PFSK-1 (cell line): ENCODE measurements at regions not wholly inside any gene's neighbourhood (a gene's known extent, or its start where the extent isn't known, plus 50 kb on each side); places are given as distances from the start of the nearest gene placed in this dataset.

Experiments used
- FOXP2 ChIP-seq: optimal IDR thresholded peaks from 2 replicates; pipeline ENCODE3; 2011; ENCODE audit warnings: borderline replicate concordance, control low read depth, inconsistent platforms; ENCODE audit not compliant: insufficient read depth; ENCODE audit errors: extremely low read length, extremely low read depth
- POLR2AphosphoS5 ChIP-seq: IDR thresholded peaks from 2 replicates; pipeline ENCODE4 v1.6.1; 2012; ENCODE audit warnings: low read depth, mild to moderate bottlenecking, control low read depth, low read length, moderate library complexity
- SIN3A ChIP-seq: IDR thresholded peaks from 2 replicates; pipeline ENCODE4 v1.6.1; 2012; ENCODE audit warnings: mild to moderate bottlenecking, low read length, moderate library complexity, borderline replicate concordance; ENCODE audit not compliant: insufficient read depth
- TAF1 ChIP-seq: IDR thresholded peaks from 2 replicates; pipeline ENCODE4 v1.6.1; 2012; ENCODE audit warnings: low read length, control low read depth, borderline replicate concordance; ENCODE audit not compliant: insufficient read depth
- TF ChIP-seq, protein P1 (sequence below), 2 experiments: IDR thresholded peaks; 2 replicates each; pipeline versions ENCODE4 v1.6.1 to v1.8.0; 2011 to 2012; ENCODE audit warnings: low read depth in 2 of 2, low read length in 2 of 2, control low read depth in 1 of 2, inconsistent platforms in 1 of 2, mild to moderate bottlenecking in 1 of 2, moderate library complexity in 1 of 2; ENCODE audit not compliant: insufficient read depth in 1 of 2

- TF ChIP-seq POLR2AphosphoS5 (no peak), TAF1 (no peak), SIN3A (no peak), FOXP2 (no peak)
- TF ChIP-seq, protein P1, sequence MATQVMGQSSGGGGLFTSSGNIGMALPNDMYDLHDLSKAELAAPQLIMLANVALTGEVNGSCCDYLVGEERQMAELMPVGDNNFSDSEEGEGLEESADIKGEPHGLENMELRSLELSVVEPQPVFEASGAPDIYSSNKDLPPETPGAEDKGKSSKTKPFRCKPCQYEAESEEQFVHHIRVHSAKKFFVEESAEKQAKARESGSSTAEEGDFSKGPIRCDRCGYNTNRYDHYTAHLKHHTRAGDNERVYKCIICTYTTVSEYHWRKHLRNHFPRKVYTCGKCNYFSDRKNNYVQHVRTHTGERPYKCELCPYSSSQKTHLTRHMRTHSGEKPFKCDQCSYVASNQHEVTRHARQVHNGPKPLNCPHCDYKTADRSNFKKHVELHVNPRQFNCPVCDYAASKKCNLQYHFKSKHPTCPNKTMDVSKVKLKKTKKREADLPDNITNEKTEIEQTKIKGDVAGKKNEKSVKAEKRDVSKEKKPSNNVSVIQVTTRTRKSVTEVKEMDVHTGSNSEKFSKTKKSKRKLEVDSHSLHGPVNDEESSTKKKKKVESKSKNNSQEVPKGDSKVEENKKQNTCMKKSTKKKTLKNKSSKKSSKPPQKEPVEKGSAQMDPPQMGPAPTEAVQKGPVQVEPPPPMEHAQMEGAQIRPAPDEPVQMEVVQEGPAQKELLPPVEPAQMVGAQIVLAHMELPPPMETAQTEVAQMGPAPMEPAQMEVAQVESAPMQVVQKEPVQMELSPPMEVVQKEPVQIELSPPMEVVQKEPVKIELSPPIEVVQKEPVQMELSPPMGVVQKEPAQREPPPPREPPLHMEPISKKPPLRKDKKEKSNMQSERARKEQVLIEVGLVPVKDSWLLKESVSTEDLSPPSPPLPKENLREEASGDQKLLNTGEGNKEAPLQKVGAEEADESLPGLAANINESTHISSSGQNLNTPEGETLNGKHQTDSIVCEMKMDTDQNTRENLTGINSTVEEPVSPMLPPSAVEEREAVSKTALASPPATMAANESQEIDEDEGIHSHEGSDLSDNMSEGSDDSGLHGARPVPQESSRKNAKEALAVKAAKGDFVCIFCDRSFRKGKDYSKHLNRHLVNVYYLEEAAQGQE (IDR thresholded peaks at IDR 0.05; ENCODE audit: insufficient read depth in 1 of 2, low read depth in 2 of 2, low read length in 2 of 2) = no peak
Observed at GRCh38 chr4:103786014-103786413, 66.2 kb upstream of the TACR3 start.
